ENCODE measurements at regions not wholly inside any gene's neighbourhood (a gene's known extent, or its start where the extent isn't known, plus 50 kb on each side); places are given as distances from the start of the nearest gene placed in this dataset.

DNA sequence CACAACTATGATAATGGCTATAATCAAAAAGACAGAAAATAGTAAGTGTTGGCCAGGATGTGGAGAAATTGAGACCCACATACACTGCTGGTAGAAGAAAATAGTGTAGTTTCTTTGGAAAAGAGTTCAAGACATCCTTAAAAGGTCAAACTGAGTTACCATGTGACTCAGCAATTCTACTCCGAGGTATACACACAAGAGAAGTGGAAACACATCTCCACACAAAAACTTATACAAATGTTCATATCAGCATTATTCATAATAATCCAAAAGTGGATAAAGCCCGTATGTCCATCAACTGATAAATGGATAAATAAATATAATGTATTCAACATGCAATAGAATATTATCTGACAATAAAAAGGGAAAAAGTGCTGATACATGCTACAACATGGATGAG lies 532.2 kb downstream of the NR2F1-AS1 start:
- TF ChIP-seq, protein P1, sequence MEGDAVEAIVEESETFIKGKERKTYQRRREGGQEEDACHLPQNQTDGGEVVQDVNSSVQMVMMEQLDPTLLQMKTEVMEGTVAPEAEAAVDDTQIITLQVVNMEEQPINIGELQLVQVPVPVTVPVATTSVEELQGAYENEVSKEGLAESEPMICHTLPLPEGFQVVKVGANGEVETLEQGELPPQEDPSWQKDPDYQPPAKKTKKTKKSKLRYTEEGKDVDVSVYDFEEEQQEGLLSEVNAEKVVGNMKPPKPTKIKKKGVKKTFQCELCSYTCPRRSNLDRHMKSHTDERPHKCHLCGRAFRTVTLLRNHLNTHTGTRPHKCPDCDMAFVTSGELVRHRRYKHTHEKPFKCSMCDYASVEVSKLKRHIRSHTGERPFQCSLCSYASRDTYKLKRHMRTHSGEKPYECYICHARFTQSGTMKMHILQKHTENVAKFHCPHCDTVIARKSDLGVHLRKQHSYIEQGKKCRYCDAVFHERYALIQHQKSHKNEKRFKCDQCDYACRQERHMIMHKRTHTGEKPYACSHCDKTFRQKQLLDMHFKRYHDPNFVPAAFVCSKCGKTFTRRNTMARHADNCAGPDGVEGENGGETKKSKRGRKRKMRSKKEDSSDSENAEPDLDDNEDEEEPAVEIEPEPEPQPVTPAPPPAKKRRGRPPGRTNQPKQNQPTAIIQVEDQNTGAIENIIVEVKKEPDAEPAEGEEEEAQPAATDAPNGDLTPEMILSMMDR (IDR thresholded peaks at IDR 0.05), result no peak
- no peak for TF ChIP-seq POLR2A (IDR thresholded peaks at IDR 0.05)
